ENCODE measurements at regions not wholly inside any gene's neighbourhood (a gene's known extent, or its start where the extent isn't known, plus 50 kb on each side); places are given as distances from the start of the nearest gene placed in this dataset.

GRCh38 chr18:39918847-39919246, 2036.2 kb upstream of the PIK3C3 start:
- TF ChIP-seq CTCF (IDR thresholded peaks at IDR 0.05; ENCODE audit: low read length) = no peak
- TF ChIP-seq EZH2 (IDR thresholded peaks at IDR 0.05; ENCODE audit: borderline replicate concordance, low read length) = no peak
